IMR-90 (cell line): ENCODE measurements at regions not wholly inside any gene's neighbourhood (a gene's known extent, or its start where the extent isn't known, plus 50 kb on each side); places are given as distances from the start of the nearest gene placed in this dataset.

ENCODE experiments used
- ATAC-seq: fragments of 200-7000 bp; cut with Tn5 transposase; 2 replicates; pipeline ENCODE4 v1.9.1; 2020; ENCODE audit warnings: low read depth, mild to moderate bottlenecking, moderate library complexity
- BruUV-seq: library from RNA; stranded (reverse); fragments of 400-500 nt; replicated peaks from 2 replicates; lab custom pipeline; 2021; lab: Mats Ljungman, UMichigan
- CTCF ChIA-PET: fragments of 300-600 bp; formaldehyde crosslinking; extraction: SDS; loops from one replicate; lab custom pipeline; 2021; ENCODE audit warnings: antibody characterized with exemption; lab: Yijun Ruan, JAX
- POLR2A ChIA-PET: fragments of 300-600 bp; sonication (Branson Sonifier 250); formaldehyde crosslinking; loops from one replicate; lab custom pipeline; 2022; ENCODE audit warnings: antibody characterized with exemption; ENCODE audit not compliant: unreplicated experiment; lab: Charles Lee
- DNase-seq: peaks from one replicate; pipeline ENCODE4 v3.0.0; 2013
- H2AFZ ChIP-seq: replicated peaks from 2 replicates; pipeline ENCODE3; 2013; ENCODE audit warnings: low read length, mild to moderate bottlenecking; ENCODE audit not compliant: poor library complexity
- H2AK5ac ChIP-seq: 2 replicates; pipeline ENCODE4 v1.6.1; 2013; ENCODE audit warnings: low read depth, low read length, inconsistent platforms
- H2AK9ac ChIP-seq: replicated peaks from 2 replicates; pipeline ENCODE3; 2013; ENCODE audit warnings: mild to moderate bottlenecking, low read depth, low read length, moderate library complexity; ENCODE audit not compliant: poor library complexity
- H2BK120ac ChIP-seq: 2 replicates; pipeline ENCODE4 v1.6.1; 2013; ENCODE audit warnings: low read depth, low read length, inconsistent platforms
- H2BK15ac ChIP-seq: 3 replicates; pipeline ENCODE4 v1.6.1; 2013; ENCODE audit warnings: low read depth, low read length, inconsistent platforms
- H2BK20ac ChIP-seq: 2 replicates; pipeline ENCODE4 v1.6.1; 2013; ENCODE audit warnings: low read depth, mild to moderate bottlenecking, inconsistent platforms, low read length, moderate library complexity
- H2BK5ac ChIP-seq: 2 replicates; pipeline ENCODE4 v1.6.1; 2013; ENCODE audit warnings: mild to moderate bottlenecking, low read depth, low read length, inconsistent platforms; ENCODE audit not compliant: poor library complexity, severe bottlenecking
- H3K14ac ChIP-seq: replicated peaks from 2 replicates; pipeline ENCODE4 v1.6.1; 2013; ENCODE audit warnings: low read depth, low read length, inconsistent platforms
- H3K18ac ChIP-seq: 2 replicates; pipeline ENCODE4 v1.6.1; 2013; ENCODE audit warnings: low read depth, low read length, control low read depth
- H3K23ac ChIP-seq: 2 replicates; pipeline ENCODE4 v1.6.1; 2013; ENCODE audit warnings: low read depth, low read length, inconsistent platforms
- H3K27ac ChIP-seq: 2 replicates; pipeline ENCODE4 v1.5.1; 2013; ENCODE audit warnings: mild to moderate bottlenecking, control low read depth, low read length; ENCODE audit not compliant: insufficient read depth
- H3K27me3 ChIP-seq: 2 replicates; pipeline ENCODE4 v1.6.1; 2013; ENCODE audit warnings: low read length; ENCODE audit not compliant: control insufficient read depth, insufficient read depth
- H3K36me3 ChIP-seq: 2 replicates; pipeline ENCODE4 v1.6.1; 2013; ENCODE audit warnings: low read length, mixed read lengths; ENCODE audit not compliant: control insufficient read depth, insufficient read depth
- H3K4ac ChIP-seq: 2 replicates; pipeline ENCODE4 v1.6.1; 2013; ENCODE audit warnings: low read depth, low read length, inconsistent platforms
- H3K4me1 ChIP-seq: 2 replicates; pipeline ENCODE4 v1.6.1; 2013; ENCODE audit warnings: low read length, mixed read lengths; ENCODE audit not compliant: control insufficient read depth, insufficient read depth
- H3K4me2 ChIP-seq: 2 replicates; pipeline ENCODE4 v1.6.1; 2013; ENCODE audit warnings: low read depth, mild to moderate bottlenecking, control low read depth, low read length, moderate library complexity
- H3K4me3 ChIP-seq: 2 replicates; pipeline ENCODE4 v1.5.1; 2013; ENCODE audit warnings: low read depth, mild to moderate bottlenecking, control low read depth, low read length, moderate library complexity; ENCODE audit not compliant: insufficient read depth
- H3K56ac ChIP-seq: 2 replicates; pipeline ENCODE4 v1.6.1; 2013; ENCODE audit warnings: low read length, inconsistent platforms; ENCODE audit not compliant: insufficient read depth; ENCODE audit errors: extremely low read depth
- H3K79me1 ChIP-seq, 2 experiments: 2 replicates each; pipeline ENCODE4 v1.6.1; 2013; ENCODE audit warnings: low read length in 2 of 2, inconsistent platforms in 1 of 2, low read depth in 1 of 2
- H3K9ac ChIP-seq: 2 replicates; pipeline ENCODE4 v1.6.1; 2013; ENCODE audit warnings: low read depth, low read length, control low read depth
- H3K9me1 ChIP-seq: 2 replicates; pipeline ENCODE4 v1.6.1; 2013; ENCODE audit warnings: low read length, inconsistent platforms; ENCODE audit not compliant: insufficient read depth
- H3K9me3 ChIP-seq: 2 replicates; pipeline ENCODE4 v1.6.1; 2013; ENCODE audit warnings: low read length; ENCODE audit not compliant: control insufficient read depth, insufficient read depth
- H4K20me1 ChIP-seq: 2 replicates; pipeline ENCODE4 v1.6.1; 2013; ENCODE audit warnings: low read length, inconsistent platforms; ENCODE audit not compliant: insufficient read depth
- H4K5ac ChIP-seq: 2 replicates; pipeline ENCODE4 v1.6.1; 2013; ENCODE audit warnings: mild to moderate bottlenecking, low read depth, low read length, control low read depth
- H4K8ac ChIP-seq, 2 experiments: 2 replicates each; pipeline ENCODE4 v1.6.1; 2013; ENCODE audit warnings: low read depth in 2 of 2, low read length in 2 of 2, control low read depth in 1 of 2, inconsistent platforms in 1 of 2
- H4K91ac ChIP-seq: 2 replicates; pipeline ENCODE4 v1.6.1; 2013; ENCODE audit warnings: low read depth, low read length, inconsistent platforms; ENCODE audit not compliant: insufficient read depth
- RFX5 ChIP-seq: IDR thresholded peaks from 2 replicates; pipeline ENCODE4 v1.8.0; 2012; ENCODE audit warnings: low read depth, mild to moderate bottlenecking, low read length, moderate library complexity
- SMC3 ChIP-seq: fragments of 150-350 bp; IDR thresholded peaks from 2 replicates; pipeline ENCODE4 v1.6.1; 2016; ENCODE audit warnings: low read depth, mild to moderate bottlenecking, antibody characterized with exemption, low read length, moderate library complexity
- whole genome bisulfite sequencing, 2 experiments: methylation state at CpG; one replicate each; pipeline versions ENCODE4 v1.1.5 to v1.1.7; 2013; ENCODE audit warnings: missing lambda C conversion rate in 2 of 2; ENCODE audit not compliant: insufficient read length in 1 of 2; ENCODE audit errors: extremely low coverage in 2 of 2; 5-methylcytosine and 5-hydroxymethylcytosine counted together
- dilution Hi-C: fragments of 300-500 bp; cut with HindIII; formaldehyde crosslinking; loops from one replicate; pipeline ENCODE4 v1.14.3; 2018; ENCODE audit warnings: low sequenced_read_pairs; ENCODE audit not compliant: unreplicated experiment
- in situ Hi-C: fragments of 300-500 bp; cut with MboI; formaldehyde crosslinking; loops from 3 replicates; pipeline ENCODE4 v1.14.3; 2019; ENCODE audit warnings: low sequenced_read_pairs, inconsistent platforms, mixed read lengths
- intact Hi-C: fragments of 100-400 bp; cut with micrococcal nuclease; formaldehyde crosslinking; loops from 2 replicates; pipeline ENCODE4 v1.10.0; 2022

DNA sequence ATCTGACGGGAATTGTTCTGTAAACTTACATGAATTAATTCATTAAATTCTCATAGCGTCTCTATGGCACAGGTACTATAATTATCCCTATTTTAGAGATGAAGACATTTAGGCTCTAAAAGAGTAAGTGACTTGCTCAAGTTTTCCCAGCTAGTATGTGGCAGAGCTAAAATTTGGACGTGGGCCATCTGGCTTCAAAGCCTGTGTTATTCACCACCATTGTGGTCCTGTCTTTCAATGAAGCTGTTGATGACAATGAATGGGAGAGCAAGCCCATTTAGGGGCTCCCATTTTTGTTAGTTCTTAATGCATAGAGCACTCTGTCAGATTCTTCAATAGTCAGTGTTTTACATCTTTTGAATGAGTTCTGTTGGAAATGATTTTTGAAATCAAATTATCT, 236.0 kb upstream of the CD180 start:
- no peak overlapping the region for H3K4me2 ChIP-seq
- no peak overlapping the region for H3K4ac ChIP-seq
- DNase-seq (no peak), ATAC-seq (no peak)
- H2BK20ac ChIP-seq, result no peak overlapping the region
- H3K36me3 ChIP-seq, result no peaks in the 10 kb centered on the region
- intact Hi-C loops (no loop called here), in situ Hi-C loops (no loop called here), dilution Hi-C loops (no loop called here)
- no peak overlapping the region for H3K23ac ChIP-seq
- POLR2A ChIA-PET, result no interaction called here
- H3K9me1 ChIP-seq, result no peaks in the 10 kb centered on the region
- no TSS peak for BruUV-seq
- no peak overlapping the region for H2AK5ac ChIP-seq
- no peaks in the 10 kb centered on the region for H3K4me1 ChIP-seq
- H3K27me3 ChIP-seq, result no peaks in the 10 kb centered on the region
- 71% methylated on average over 1 of the region's 3 CpGs; no CpG with 5 or more reads in 1 of the 2 experiments for WGBS, 2 experiments
- no peak overlapping the region for H2BK120ac ChIP-seq
- no peak overlapping the region for H2AK9ac ChIP-seq
- TF ChIP-seq RFX5 (no peak), SMC3 (no peak)
- no peak overlapping the region for H4K5ac ChIP-seq
- H3K18ac ChIP-seq, result no peak overlapping the region
- no peak overlapping the region for H2BK15ac ChIP-seq
- no peak overlapping the region for H3K14ac ChIP-seq
- no peaks in the 10 kb centered on the region for H4K20me1 ChIP-seq
- H3K56ac ChIP-seq, result no peak overlapping the region
- H4K8ac ChIP-seq, result no peak overlapping the region
- H2AFZ ChIP-seq, result no peak overlapping the region
- H3K9me3 ChIP-seq, result no peaks in the 10 kb centered on the region
- H3K4me3 ChIP-seq, result no peak overlapping the region
- H4K91ac ChIP-seq, result no peak overlapping the region
- no peak overlapping the region for H3K27ac ChIP-seq
- no peaks in the 10 kb centered on the region for H3K79me1 ChIP-seq
- H3K9ac ChIP-seq, result no peak overlapping the region
- CTCF ChIA-PET, result no interaction called here
- no peak overlapping the region for H2BK5ac ChIP-seq
